GM19035 (cell line): ENCODE measurements at regions not wholly inside any gene's neighbourhood (a gene's known extent, or its start where the extent isn't known, plus 50 kb on each side); places are given as distances from the start of the nearest gene placed in this dataset.

Experiments
- ATAC-seq: cut with Tn5 transposase; IDR thresholded peaks from one replicate; pipeline ENCODE4 v1.9.1; 2021; ENCODE audit not compliant: unreplicated experiment

- no peak for ATAC-seq
Measured at GRCh38 chr12:107973950-107974349, 155.1 kb upstream of the WSCD2 start.

GRCh38 chr12:107976331-107976730 is 152.8 kb upstream of the WSCD2 start:
- ATAC-seq, result no peak

- ATAC-seq, result no peak
Measured at GRCh38 chr12:107978201-107978600, 150.9 kb upstream of the WSCD2 start.

GRCh38 chr12:107978641-107979040 is 150.4 kb upstream of the WSCD2 start:
- no peak for ATAC-seq

GRCh38 chr12:107983756-107984472 is 145.2 kb upstream of the WSCD2 start:
- no peak for ATAC-seq

GRCh38 chr12:107984973-107985372 is 144.1 kb upstream of the WSCD2 start:
- ATAC-seq, result no peak

- no peak for ATAC-seq
Measured at GRCh38 chr12:107986183-107986582, 142.9 kb upstream of the WSCD2 start.

GRCh38 chr12:107990325-107990724 is 138.8 kb upstream of the WSCD2 start:
- no peak for ATAC-seq

- no peak for ATAC-seq
Measured at GRCh38 chr12:107992029-107992428, 137.1 kb upstream of the WSCD2 start.

GRCh38 chr12:107992870-107993451 is 136.1 kb upstream of the WSCD2 start:
- no peak for ATAC-seq

GRCh38 chr12:107998863-107999262 is 130.2 kb upstream of the WSCD2 start:
- no peak for ATAC-seq

GRCh38 chr12:108000111-108000510 is 129.0 kb upstream of the WSCD2 start:
- ATAC-seq, result no peak

- ATAC-seq, result no peak
Measured at GRCh38 chr12:108004319-108004718, 124.8 kb upstream of the WSCD2 start.

- no peak for ATAC-seq
Measured at GRCh38 chr12:108008163-108008905, 120.8 kb upstream of the WSCD2 start.

- ATAC-seq, result no peak
Measured at GRCh38 chr12:108009442-108010070, 119.5 kb upstream of the WSCD2 start.

GRCh38 chr12:108016022-108016564 is 113.0 kb upstream of the WSCD2 start:
- ATAC-seq, result no peak

GRCh38 chr12:108017472-108018057 is 111.5 kb upstream of the WSCD2 start:
- no peak for ATAC-seq

GRCh38 chr12:108019862-108020261 is 109.2 kb upstream of the WSCD2 start:
- no peak for ATAC-seq

- ATAC-seq, result no peak
Measured at GRCh38 chr12:108021141-108021540, 107.9 kb upstream of the WSCD2 start.

GRCh38 chr12:108021949-108022522 is 107.1 kb upstream of the WSCD2 start:
- ATAC-seq, result no peak
